H1 (cell line): ENCODE measurements at regions not wholly inside any gene's neighbourhood (a gene's known extent, or its start where the extent isn't known, plus 50 kb on each side); places are given as distances from the start of the nearest gene placed in this dataset.

Source experiments
- CTCF ChIA-PET: fragments of 300-600 bp; sonication (Branson Sonifier 250); formaldehyde crosslinking; loops from one replicate; lab custom pipeline; 2021; ENCODE audit not compliant: partially characterized antibody; lab: Charles Lee
- POLR2A ChIA-PET: fragments of 300-600 bp; sonication (Branson Sonifier 250); formaldehyde crosslinking; loops from one replicate; lab custom pipeline; 2021; ENCODE audit warnings: inconsistent platforms; ENCODE audit not compliant: partially characterized antibody; lab: Charles Lee
- DNase-seq, 2 experiments: peaks; one replicate each; pipeline versions ENCODE4 v3.0.0 to v3.0.0-alpha.2; 2010 to 2022; ENCODE audit warnings: low spot score in 2 of 2, low read depth in 1 of 2, mixed read lengths in 1 of 2
- FAIRE-seq: peaks from 2 replicates; lab custom pipeline; 2011; peaks lifted over from hg19 to GRCh38; lab: Jason Lieb, UNC
- H2AFZ ChIP-seq: 2 replicates; pipeline ENCODE4 v1.8.1; 2012; ENCODE audit warnings: low read length, inconsistent platforms
- H2AK5ac ChIP-seq: 2 replicates; pipeline ENCODE4 v1.6.1; 2013; ENCODE audit warnings: low read depth, low read length
- H2BK120ac ChIP-seq: replicated peaks from 2 replicates; pipeline ENCODE3; 2013; ENCODE audit warnings: low read depth, low read length, inconsistent platforms
- H2BK12ac ChIP-seq: 2 replicates; pipeline ENCODE4 v1.6.1; 2013; ENCODE audit warnings: low read depth, low read length
- H2BK15ac ChIP-seq: 2 replicates; pipeline ENCODE4 v1.6.1; 2013; ENCODE audit warnings: low read length
- H2BK20ac ChIP-seq: 2 replicates; pipeline ENCODE4 v1.6.1; 2013; ENCODE audit warnings: low read length
- H2BK5ac ChIP-seq: 2 replicates; pipeline ENCODE4 v1.6.1; 2013; ENCODE audit warnings: low read depth, low read length
- H3K14ac ChIP-seq: 2 replicates; pipeline ENCODE4 v1.6.1; 2013; ENCODE audit warnings: inconsistent platforms; ENCODE audit not compliant: insufficient read length
- H3K18ac ChIP-seq: 2 replicates; pipeline ENCODE4 v1.6.1; 2013; ENCODE audit warnings: low read length; ENCODE audit errors: extremely low read depth
- H3K23ac ChIP-seq: 2 replicates; pipeline ENCODE4 v1.6.1; 2013; ENCODE audit warnings: inconsistent platforms; ENCODE audit not compliant: insufficient read length
- H3K23me2 ChIP-seq: 2 replicates; pipeline ENCODE4 v1.6.1; 2013; ENCODE audit warnings: low read depth, low read length
- H3K27ac ChIP-seq: 2 replicates; pipeline ENCODE4 v1.6.1; 2011; ENCODE audit warnings: low read depth, low read length, inconsistent platforms
- H3K27me3 ChIP-seq, 4 experiments: replicated peaks in 1 of 4; 1 replicate in 1 of 4; 2 replicates in 3 of 4; pipeline versions ENCODE4 v1.6.1 to v1.8.1; 2011 to 2013; ENCODE audit warnings: low read length in 3 of 4, mild to moderate bottlenecking in 3 of 4, inconsistent platforms in 2 of 4, mixed read lengths in 2 of 4, moderate library complexity in 1 of 4; ENCODE audit not compliant: control insufficient read depth in 3 of 4, insufficient read depth in 3 of 4; ENCODE audit errors: extremely low read depth in 1 of 4
- H3K36me3 ChIP-seq, 4 experiments: 2 replicates each; pipeline versions ENCODE4 v1.6.1 to v1.8.1; 2011 to 2013; ENCODE audit warnings: mild to moderate bottlenecking in 4 of 4, low read length in 3 of 4, moderate library complexity in 2 of 4, control low read depth in 1 of 4, inconsistent platforms in 1 of 4; ENCODE audit not compliant: insufficient read depth in 4 of 4, control insufficient read depth in 2 of 4
- H3K4ac ChIP-seq: replicated peaks from 2 replicates; pipeline ENCODE3; 2013; ENCODE audit warnings: low read length, low read depth, mixed read lengths, inconsistent platforms; ENCODE audit not compliant: insufficient read length
- H3K4me1 ChIP-seq, 4 experiments: replicated peaks in 1 of 4; 1 replicate in 1 of 4; 2 replicates in 3 of 4; pipeline versions ENCODE4 v1.6.1 to v1.8.1; 2011 to 2013; ENCODE audit warnings: low read length in 3 of 4, inconsistent platforms in 2 of 4, mixed read lengths in 1 of 4; ENCODE audit not compliant: insufficient read depth in 4 of 4, control insufficient read depth in 3 of 4
- H3K4me2 ChIP-seq, 2 experiments: 2 replicates each; pipeline versions ENCODE4 v1.6.1 to v1.8.1; 2011 to 2013; ENCODE audit warnings: low read depth in 2 of 2, low read length in 2 of 2, control low read depth in 1 of 2, inconsistent platforms in 1 of 2, mild to moderate bottlenecking in 1 of 2; ENCODE audit not compliant: insufficient read depth in 1 of 2
- H3K4me3 ChIP-seq, 4 experiments: fragments of 200-600, 300-600 bp in 1 of 4; sonication (generic), shearing (Covaris generic), sonication (Bioruptor Twin) in 1 of 4; 2 replicates each; pipeline versions ENCODE4 v1.5.1 to v1.8.1; 2011 to 2016; ENCODE audit warnings: low read length in 4 of 4, low read depth in 3 of 4, control low read depth in 2 of 4, inconsistent platforms in 2 of 4, mild to moderate bottlenecking in 2 of 4, mixed read lengths in 1 of 4, moderate library complexity in 1 of 4; ENCODE audit not compliant: insufficient read depth in 2 of 4; ENCODE audit errors: extremely low read depth in 1 of 4
- H3K56ac ChIP-seq: replicated peaks from 2 replicates; pipeline ENCODE3; 2013; ENCODE audit warnings: low read depth, mild to moderate bottlenecking, mixed read lengths, low read length, inconsistent platforms; ENCODE audit not compliant: insufficient read length
- H3K79me1 ChIP-seq: 2 replicates; pipeline ENCODE4 v1.6.1; 2013; ENCODE audit warnings: low read depth, low read length, control low read depth
- H3K79me2 ChIP-seq, 2 experiments: 2 replicates each; pipeline versions ENCODE4 v1.6.1 to v1.8.1; 2012 to 2013; ENCODE audit warnings: low read length in 2 of 2, mild to moderate bottlenecking in 2 of 2, inconsistent platforms in 1 of 2; ENCODE audit not compliant: insufficient read depth in 2 of 2, control insufficient read depth in 1 of 2
- H3K9ac ChIP-seq, 4 experiments: replicated peaks in 1 of 4; 1 replicate in 1 of 4; 2 replicates in 3 of 4; pipeline versions ENCODE4 v1.6.1 to v1.8.1; 2011 to 2013; ENCODE audit warnings: low read depth in 3 of 4, low read length in 3 of 4, control low read depth in 2 of 4, mild to moderate bottlenecking in 2 of 4, moderate library complexity in 2 of 4, inconsistent platforms in 1 of 4; ENCODE audit errors: extremely low read depth in 1 of 4
- H3K9me3 ChIP-seq, 2 experiments: 2 replicates each; pipeline versions ENCODE4 v1.6.1 to v1.8.1; 2012 to 2013; ENCODE audit warnings: mild to moderate bottlenecking in 2 of 2, moderate library complexity in 2 of 2, control low read depth in 1 of 2, inconsistent platforms in 1 of 2, low read depth in 1 of 2, low read length in 1 of 2, mixed read lengths in 1 of 2; ENCODE audit not compliant: insufficient read depth in 2 of 2
- H4K20me1 ChIP-seq, 2 experiments: replicated peaks in 1 of 2; 2 replicates each; pipeline versions ENCODE3 to v1.8.1; 2011 to 2013; ENCODE audit warnings: inconsistent platforms in 2 of 2, low read length in 2 of 2, mild to moderate bottlenecking in 1 of 2; ENCODE audit not compliant: insufficient read depth in 2 of 2, control insufficient read depth in 1 of 2
- H4K5ac ChIP-seq: 2 replicates; pipeline ENCODE4 v1.6.1; 2013; ENCODE audit warnings: low read length, low read depth, mixed read lengths, inconsistent platforms; ENCODE audit not compliant: insufficient read length
- H4K8ac ChIP-seq: 2 replicates; pipeline ENCODE4 v1.8.0; 2013; ENCODE audit warnings: mild to moderate bottlenecking, moderate library complexity, low read length, inconsistent platforms; ENCODE audit not compliant: insufficient read depth; ENCODE audit errors: extremely low read depth
- H4K91ac ChIP-seq: replicated peaks from 2 replicates; pipeline ENCODE3; 2013; ENCODE audit warnings: low read length, mixed read lengths, inconsistent platforms; ENCODE audit not compliant: insufficient read length
- CEBPB ChIP-seq: IDR thresholded peaks from 2 replicates; pipeline ENCODE4 v1.6.1; 2012; ENCODE audit warnings: low read depth, low read length
- E2F6 ChIP-seq: IDR thresholded peaks from 2 replicates; pipeline ENCODE4 v1.6.1; 2012; ENCODE audit warnings: inconsistent platforms
- HDAC6 ChIP-seq: IDR thresholded peaks from one replicate; pipeline ENCODE4 v1.7.1; 2012; ENCODE audit warnings: low read depth, mild to moderate bottlenecking, inconsistent platforms, low read length, moderate library complexity
- KDM1A ChIP-seq: fragments of 200-600, 300-600 bp; sonication (generic); IDR thresholded peaks from 2 replicates; pipeline ENCODE4 v1.7.1; 2016; ENCODE audit warnings: mild to moderate bottlenecking, low read length, borderline replicate concordance
- RBBP5 ChIP-seq: IDR thresholded peaks from 2 replicates; pipeline ENCODE4 v1.7.1; 2012; ENCODE audit warnings: low read depth, mild to moderate bottlenecking, inconsistent platforms, low read length, moderate library complexity, borderline replicate concordance
- RNF2 ChIP-seq: fragments of 200-900, 300-1000 bp; sonication (generic); IDR thresholded peaks from 2 replicates; pipeline ENCODE4 v1.7.1; 2016; ENCODE audit warnings: borderline replicate concordance, low read depth, mild to moderate bottlenecking, antibody characterized with exemption, low read length; ENCODE audit not compliant: poor library complexity, severe bottlenecking; ENCODE audit errors: missing control alignments
- TAF1 ChIP-seq: IDR thresholded peaks from 2 replicates; pipeline ENCODE4 v1.6.1; 2011; ENCODE audit warnings: mild to moderate bottlenecking, low read depth, low read length
- whole genome bisulfite sequencing, 2 experiments: shearing (Covaris generic) in 1 of 2; methylation state at CpG; one replicate each; pipeline versions ENCODE4 v1.1.6 to v1.1.7; 2013 to 2015; ENCODE audit warnings: low lambda C conversion rate in 2 of 2, mixed read lengths in 2 of 2, inconsistent platforms in 1 of 2, low coverage in 1 of 2, missing lambda C conversion rate in 1 of 2; ENCODE audit not compliant: insufficient replicate concordance in 2 of 2, insufficient coverage in 1 of 2, insufficient read length in 1 of 2; ENCODE audit errors: extremely low coverage in 1 of 2, missing lambda C conversion rate in 1 of 2; 5-methylcytosine and 5-hydroxymethylcytosine counted together

GRCh38 chr20:55576981-55577380, 428.3 kb downstream of the CBLN4 start:
- H3K23me2 ChIP-seq = no peaks in the 10 kb centered on the region
- no peak overlapping the region for H2BK12ac ChIP-seq
- H4K5ac ChIP-seq = no peak overlapping the region
- no peak overlapping the region for H4K8ac ChIP-seq
- H3K4me1 ChIP-seq = peaks cover 0 to 5% (median 1%) of the 10 kb centered on the region in 4 experiments; a peak in 1 of 7 replicates
- no peaks in the 10 kb centered on the region for H3K9me3 ChIP-seq
- H3K9ac ChIP-seq = no peak overlapping the region
- H2BK15ac ChIP-seq = no peak overlapping the region
- H3K27me3 ChIP-seq = no peaks in the 10 kb centered on the region
- H3K4ac ChIP-seq = no peak overlapping the region
- no peak overlapping the region for H4K91ac ChIP-seq
- DNase-seq (no peak), FAIRE-seq (no peak)
- H2BK120ac ChIP-seq = no peak overlapping the region
- H2AFZ ChIP-seq = no peak overlapping the region
- H3K4me3 ChIP-seq = no peak overlapping the region
- H3K79me1 ChIP-seq = no peaks in the 10 kb centered on the region
- no peaks in the 10 kb centered on the region for H4K20me1 ChIP-seq
- TF ChIP-seq HDAC6 (no peak), KDM1A (no peak), RNF2 (no peak), E2F6 (no peak), CEBPB (no peak), TAF1 (no peak), RBBP5 (no peak)
- H3K18ac ChIP-seq = no peak overlapping the region
- no peak overlapping the region for H3K27ac ChIP-seq
- no peaks in the 10 kb centered on the region for H3K79me2 ChIP-seq
- H3K4me2 ChIP-seq = no peak overlapping the region
- H2AK5ac ChIP-seq = no peak overlapping the region
- 95% methylated on average over 1 of the region's 1 CpG; no CpG with 5 or more reads in 1 of the 2 experiments for WGBS, 2 experiments
- H2BK5ac ChIP-seq = no peak overlapping the region
- H3K56ac ChIP-seq = no peak overlapping the region
- H2BK20ac ChIP-seq = no peak overlapping the region
- ChIA-PET CTCF (no interaction called here), POLR2A (no interaction called here)
- H3K23ac ChIP-seq = no peak overlapping the region
- no peak overlapping the region for H3K14ac ChIP-seq
- H3K36me3 ChIP-seq = no peaks in the 10 kb centered on the region
